ENCODE measurements at regions not wholly inside any gene's neighbourhood (a gene's known extent, or its start where the extent isn't known, plus 50 kb on each side); places are given as distances from the start of the nearest gene placed in this dataset.

- TF ChIP-seq CTCF (IDR thresholded peaks at IDR 0.05; ENCODE audit: poor library complexity): no peak
- TF ChIP-seq EZH2 (IDR thresholded peaks at IDR 0.05; ENCODE audit: borderline replicate concordance): no peak
- TF ChIP-seq EZH2phosphoT487 (IDR thresholded peaks at IDR 0.05; ENCODE audit: low read depth, severe bottlenecking, unreplicated experiment): no peak
Observed at GRCh38 chr1:220409771-220410595, 118.0 kb upstream of the MARK1 start.

Data from hepatocyte (in vitro differentiated cells).